NCI-H2227 (cell line): ENCODE measurements at regions not wholly inside any gene's neighbourhood (a gene's known extent, or its start where the extent isn't known, plus 50 kb on each side); places are given as distances from the start of the nearest gene placed in this dataset.
"Not testable (repeated sequence)": the region's sequence is repeated elsewhere in the genome, so short reads cannot be mapped to it uniquely, and the experiment has no call there.

Experiments
- DNase-seq: peaks from one replicate; lab custom pipeline; 2025; ENCODE audit not compliant: unreplicated experiment; lab: John Stamatoyannopoulos, UW

- DNase-seq = no peak
Measured at GRCh38 chr6:3619800-3620199, 131.7 kb downstream of the PXDC1 start.

- no peak for DNase-seq
Measured at GRCh38 chr6:3619201-3619600, 132.3 kb downstream of the PXDC1 start.

GRCh38 chr6:3618642-3619041, 132.9 kb downstream of the PXDC1 start:
- no peak for DNase-seq

GRCh38 chr6:3617681-3618311, 133.7 kb downstream of the PXDC1 start:
- DNase-seq = no peak

- DNase-seq = no peak
Measured at GRCh38 chr6:3617192-3617631, 134.3 kb downstream of the PXDC1 start.

- DNase-seq = no peak
Measured at GRCh38 chr6:3616565-3617176, 134.8 kb downstream of the PXDC1 start.

GRCh38 chr6:3615391-3616380, 135.8 kb downstream of the PXDC1 start:
- DNase-seq = no peak

GRCh38 chr6:3614918-3615317, 136.6 kb downstream of the PXDC1 start:
- no peak for DNase-seq

GRCh38 chr6:3613565-3613964, 137.9 kb downstream of the PXDC1 start:
- DNase-seq = not testable (repeated sequence)

GRCh38 chr6:3612341-3613041, 139.0 kb downstream of the PXDC1 start:
- peak; percentile 71 for DNase-seq

- DNase-seq = no peak
Measured at GRCh38 chr6:3610921-3611320, 140.6 kb downstream of the PXDC1 start.

GRCh38 chr6:3610206-3610605, 141.3 kb downstream of the PXDC1 start:
- peak; percentile 54 for DNase-seq

- no peak for DNase-seq
Measured at GRCh38 chr6:3609388-3609787, 142.1 kb downstream of the PXDC1 start.

- DNase-seq = no peak
Measured at GRCh38 chr6:3608159-3608558, 143.4 kb downstream of the PXDC1 start.

GRCh38 chr6:3607599-3607998, 143.9 kb downstream of the PXDC1 start:
- no peak for DNase-seq

- DNase-seq = no peak
Measured at GRCh38 chr6:3607171-3607570, 144.3 kb downstream of the PXDC1 start.

GRCh38 chr6:3603340-3604130, 146.7 kb upstream of the SLC22A23 start:
- DNase-seq = no peak

GRCh38 chr6:3601570-3601969, 144.7 kb upstream of the SLC22A23 start:
- DNase-seq = no peak

GRCh38 chr6:3597500-3598064, 140.7 kb upstream of the SLC22A23 start:
- DNase-seq = no peak

- no peak for DNase-seq
Measured at GRCh38 chr6:3596766-3597165, 139.9 kb upstream of the SLC22A23 start.
